Psoas muscle (tissue), 7 donors: ENCODE measurements at regions not wholly inside any gene's neighbourhood (a gene's known extent, or its start where the extent isn't known, plus 50 kb on each side); places are given as distances from the start of the nearest gene placed in this dataset.

Source experiments
- ATAC-seq, 4 donors: fragments of 200-7000 bp; cut with Tn5 transposase; one replicate each; pipeline ENCODE4 v1.9.1; 2020; ENCODE audit warnings: moderate library complexity in 3 of 4, mild to moderate bottlenecking in 2 of 4
- DNase-seq, 2 donors: peaks; one replicate each; pipeline ENCODE4 v3.0.0-alpha.2; 2020
- H3K27ac ChIP-seq: fragments of 200-600 bp; one replicate; pipeline ENCODE4 v1.8.0; 2022
- H3K27me3 ChIP-seq, 3 donors: fragments of 200-600 bp in 1 of 3; one replicate each; pipeline versions ENCODE4 v1.6.1 to v1.8.0; 2013 to 2022; ENCODE audit warnings: low read length in 2 of 3, mild to moderate bottlenecking in 2 of 3, moderate library complexity in 1 of 3; ENCODE audit not compliant: insufficient read depth in 3 of 3
- H3K36me3 ChIP-seq, 2 donors: fragments of 200-600 bp in 1 of 2; one replicate each; pipeline versions ENCODE4 v1.6.1 to v1.8.0; 2013 to 2022; ENCODE audit warnings: low read depth in 1 of 2, mild to moderate bottlenecking in 1 of 2, moderate library complexity in 1 of 2; ENCODE audit not compliant: insufficient read depth in 1 of 2
- H3K4me1 ChIP-seq: fragments of 200-600 bp; one replicate; pipeline ENCODE4 v1.8.0; 2022
- H3K4me3 ChIP-seq: fragments of 200-600 bp; one replicate; pipeline ENCODE4 v1.8.0; 2022; ENCODE audit warnings: mild to moderate bottlenecking
- H3K9me3 ChIP-seq: fragments of 200-600 bp; one replicate; pipeline ENCODE4 v1.8.0; 2022
- CTCF ChIP-seq: fragments of 200-600 bp; IDR thresholded peaks from one replicate; pipeline ENCODE4 v1.8.0; 2022; ENCODE audit warnings: antibody characterized with exemption
- WGBS, 3 donors: extraction: QIAGEN DNeasy Blood & Tissue Kit; methylation state at CpG; one replicate each; pipeline versions ENCODE4 v1.1.6 to v1.1.7; 2013; 5-methylcytosine and 5-hydroxymethylcytosine counted together
- intact Hi-C, 2 donors: fragments of 100-400 bp; cut with DNase I; formaldehyde crosslinking; loops; one replicate each; pipeline versions ENCODE4 v1.11.0 to v1.14.2; 2022
- donor health status: healthy with polysubstance abuse.
- donor health status: DM: no; HTN: no; CAD: no; lungs with moderate emphysema.
- donor health status: Bipolar disorder and iron deficiency.
- donor health status: healthy.
- donor health status: DM: yes; HTN: yes; CAD: no.
- donor health status: DM: no; HTN: no; CAD: no.
- donor health status: DM: yes; HTN: yes; CAD: no.

DNA sequence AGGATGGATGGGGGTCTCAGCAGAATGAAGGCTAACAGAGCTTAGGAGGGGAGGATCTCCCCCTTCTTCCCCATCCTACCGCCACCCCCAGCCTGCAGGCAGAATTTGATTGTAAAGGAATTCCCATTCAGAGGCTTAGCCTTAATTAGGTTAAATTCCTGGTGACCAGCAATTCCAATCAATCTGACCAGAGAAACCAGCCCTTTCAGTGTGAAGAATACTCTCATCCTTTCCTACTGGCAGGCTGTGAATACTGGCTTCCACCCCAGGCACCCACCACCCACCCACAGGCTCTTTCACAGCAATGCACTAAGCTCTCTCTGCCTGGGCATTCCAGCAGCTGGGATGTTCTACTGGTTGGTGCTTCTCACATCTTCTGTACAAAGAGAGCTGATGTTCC lies 137.9 kb upstream of the LYZL1 start:
- intact Hi-C loops: no loop called here
- WGBS, 3 donors: 82 to 100% (median 92%) methylated on average over 1 of the region's 1 CpG
- DNase-seq (no peak), ATAC-seq (no peak)
- Histone ChIP-seq H3K4me3 (no peak overlapping the region), H3K36me3 (no peaks in the 10 kb centered on the region), H3K4me1 (peaks cover 7% of the 10 kb centered on the region), H3K27me3 (no peaks in the 10 kb centered on the region), H3K9me3 (no peaks in the 10 kb centered on the region), H3K27ac (no peak overlapping the region)
- TF ChIP-seq CTCF: no peak

- Histone ChIP-seq H3K9me3 (no peaks in the 10 kb centered on the region), H3K4me1 (no peaks in the 10 kb centered on the region), H3K27ac (no peak overlapping the region), H3K36me3 (no peaks in the 10 kb centered on the region), H3K4me3 (no peak overlapping the region), H3K27me3 (no peaks in the 10 kb centered on the region)
- intact Hi-C loops: no loop called here
- no peak for TF ChIP-seq CTCF
- ATAC-seq (no peak), DNase-seq (no peak)
- WGBS, 3 donors: 50 to 72% (median 68%) methylated on average over 2 of the region's 2 CpGs
Measured at GRCh38 chr10:29157321-29157720, 131.5 kb upstream of the LYZL1 start.

DNA sequence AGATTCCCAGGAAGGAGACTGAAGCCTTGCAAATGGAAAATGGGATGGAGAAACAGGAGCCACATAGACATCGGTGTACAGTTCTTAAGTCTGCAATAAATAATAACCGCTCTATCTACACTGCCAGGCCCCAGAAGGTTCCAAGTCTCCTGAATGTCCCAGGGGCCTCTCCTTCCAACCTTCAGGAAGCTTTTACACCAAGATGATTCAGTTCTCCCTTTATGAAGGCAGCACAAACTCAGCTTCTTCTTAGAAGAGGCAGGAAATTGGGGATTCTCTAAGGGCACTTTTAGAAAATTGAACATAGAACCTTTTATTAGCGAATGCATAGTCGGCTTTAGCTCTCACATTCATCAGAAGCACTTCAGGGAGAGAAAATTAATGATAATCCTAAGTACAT lies 130.8 kb upstream of the LYZL1 start:
- intact Hi-C loops: no loop called here
- ATAC-seq (no peak), DNase-seq (no peak)
- no peak overlapping the region for H3K4me3 ChIP-seq
- WGBS, 3 donors: 83 to 91% (median 89%) methylated on average over 4 of the region's 4 CpGs
- H3K4me1 ChIP-seq: no peaks in the 10 kb centered on the region
- no peak overlapping the region for H3K27ac ChIP-seq
- no peaks in the 10 kb centered on the region for H3K36me3 ChIP-seq
- TF ChIP-seq CTCF: no peak
- H3K9me3 ChIP-seq: no peaks in the 10 kb centered on the region
- no peaks in the 10 kb centered on the region for H3K27me3 ChIP-seq

GRCh38 chr10:29160150-29160617 lies 128.7 kb upstream of the LYZL1 start:
- WGBS, 3 donors: 82 to 93% (median 92%) methylated on average over 7 of the region's 7 CpGs
- no peaks in the 10 kb centered on the region for H3K36me3 ChIP-seq
- H3K4me3 ChIP-seq: no peak overlapping the region
- TF ChIP-seq CTCF: no peak
- no peak for ATAC-seq
- no peak for DNase-seq
- no peak overlapping the region for H3K27ac ChIP-seq
- no peaks in the 10 kb centered on the region for H3K27me3 ChIP-seq
- no peaks in the 10 kb centered on the region for H3K4me1 ChIP-seq
- H3K9me3 ChIP-seq: no peaks in the 10 kb centered on the region
- intact Hi-C loops: no loop called here

DNA sequence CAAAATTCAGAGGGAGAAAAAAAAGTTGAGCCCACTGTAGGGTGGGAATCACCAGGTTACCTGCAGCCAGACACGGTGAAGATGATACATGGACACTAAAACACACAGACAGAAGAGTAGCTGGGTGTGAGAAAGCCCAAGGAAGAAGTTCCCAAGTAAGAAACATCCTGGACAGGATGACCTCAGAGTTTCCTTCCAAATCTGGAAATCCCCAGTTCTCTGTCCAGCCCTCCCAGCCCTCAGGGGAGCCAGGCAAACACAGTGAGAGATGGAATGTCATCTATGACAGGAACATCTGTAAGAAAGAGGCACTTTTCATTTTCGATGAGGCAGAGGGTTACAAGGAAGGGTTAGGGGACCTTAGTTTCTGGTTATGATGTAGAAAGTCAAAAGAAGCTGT lies 125.1 kb upstream of the LYZL1 start:
- Histone ChIP-seq H3K4me3 (no peak overlapping the region), H3K27ac (no peak overlapping the region), H3K4me1 (no peaks in the 10 kb centered on the region), H3K27me3 (no peaks in the 10 kb centered on the region), H3K36me3 (no peaks in the 10 kb centered on the region), H3K9me3 (no peaks in the 10 kb centered on the region)
- ATAC-seq (no peak), DNase-seq (no peak)
- intact Hi-C loops: no loop called here
- WGBS, 3 donors: 41 to 58% (median 42%) methylated on average over 2 of the region's 2 CpGs
- no peak for TF ChIP-seq CTCF
